HL-60 (cell line): ENCODE measurements at regions not wholly inside any gene's neighbourhood (a gene's known extent, or its start where the extent isn't known, plus 50 kb on each side); places are given as distances from the start of the nearest gene placed in this dataset.

Experiments
- GABPA ChIP-seq: IDR thresholded peaks from 2 replicates; pipeline ENCODE4 v1.6.1; 2012; ENCODE audit warnings: low read depth
- SPI1 ChIP-seq: IDR thresholded peaks from 2 replicates; pipeline ENCODE4 v1.6.1; 2012; ENCODE audit warnings: low read depth, mild to moderate bottlenecking, borderline replicate concordance
- TF ChIP-seq, protein P1 (sequence below): IDR thresholded peaks from one replicate; pipeline ENCODE4 v1.5.1; 2011; ENCODE audit warnings: low read length, control low read depth, inconsistent platforms; ENCODE audit not compliant: insufficient read depth
- TF ChIP-seq, protein P2 (sequence below): IDR thresholded peaks from 2 replicates; pipeline ENCODE4 v1.6.1; 2012; ENCODE audit warnings: low read depth; ENCODE audit not compliant: insufficient replicate concordance

DNA sequence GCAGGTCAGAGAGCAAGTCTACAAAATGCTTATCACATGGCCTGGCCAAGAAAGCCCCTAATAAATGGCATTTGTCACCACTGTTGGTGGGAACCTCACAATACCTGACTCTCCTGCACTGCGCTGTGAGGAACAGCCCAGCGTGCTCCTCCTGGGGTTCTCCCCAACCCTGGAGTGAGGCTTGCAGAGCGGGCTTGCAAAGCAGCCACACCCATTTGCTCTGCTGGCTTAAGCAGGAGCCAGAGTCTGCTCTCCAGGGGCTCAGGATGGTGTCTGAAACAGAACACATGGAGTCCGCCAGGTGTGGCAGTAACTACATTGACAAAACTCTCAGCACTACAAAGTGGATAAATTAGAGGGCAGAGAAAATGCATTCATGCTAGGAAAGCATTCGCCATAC, 331.0 kb upstream of the CCL2 start:
- TF ChIP-seq GABPA (no peak), SPI1 (no peak)
- TF ChIP-seq, protein P1, sequence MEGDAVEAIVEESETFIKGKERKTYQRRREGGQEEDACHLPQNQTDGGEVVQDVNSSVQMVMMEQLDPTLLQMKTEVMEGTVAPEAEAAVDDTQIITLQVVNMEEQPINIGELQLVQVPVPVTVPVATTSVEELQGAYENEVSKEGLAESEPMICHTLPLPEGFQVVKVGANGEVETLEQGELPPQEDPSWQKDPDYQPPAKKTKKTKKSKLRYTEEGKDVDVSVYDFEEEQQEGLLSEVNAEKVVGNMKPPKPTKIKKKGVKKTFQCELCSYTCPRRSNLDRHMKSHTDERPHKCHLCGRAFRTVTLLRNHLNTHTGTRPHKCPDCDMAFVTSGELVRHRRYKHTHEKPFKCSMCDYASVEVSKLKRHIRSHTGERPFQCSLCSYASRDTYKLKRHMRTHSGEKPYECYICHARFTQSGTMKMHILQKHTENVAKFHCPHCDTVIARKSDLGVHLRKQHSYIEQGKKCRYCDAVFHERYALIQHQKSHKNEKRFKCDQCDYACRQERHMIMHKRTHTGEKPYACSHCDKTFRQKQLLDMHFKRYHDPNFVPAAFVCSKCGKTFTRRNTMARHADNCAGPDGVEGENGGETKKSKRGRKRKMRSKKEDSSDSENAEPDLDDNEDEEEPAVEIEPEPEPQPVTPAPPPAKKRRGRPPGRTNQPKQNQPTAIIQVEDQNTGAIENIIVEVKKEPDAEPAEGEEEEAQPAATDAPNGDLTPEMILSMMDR, result no peak
- TF ChIP-seq, protein P2, sequence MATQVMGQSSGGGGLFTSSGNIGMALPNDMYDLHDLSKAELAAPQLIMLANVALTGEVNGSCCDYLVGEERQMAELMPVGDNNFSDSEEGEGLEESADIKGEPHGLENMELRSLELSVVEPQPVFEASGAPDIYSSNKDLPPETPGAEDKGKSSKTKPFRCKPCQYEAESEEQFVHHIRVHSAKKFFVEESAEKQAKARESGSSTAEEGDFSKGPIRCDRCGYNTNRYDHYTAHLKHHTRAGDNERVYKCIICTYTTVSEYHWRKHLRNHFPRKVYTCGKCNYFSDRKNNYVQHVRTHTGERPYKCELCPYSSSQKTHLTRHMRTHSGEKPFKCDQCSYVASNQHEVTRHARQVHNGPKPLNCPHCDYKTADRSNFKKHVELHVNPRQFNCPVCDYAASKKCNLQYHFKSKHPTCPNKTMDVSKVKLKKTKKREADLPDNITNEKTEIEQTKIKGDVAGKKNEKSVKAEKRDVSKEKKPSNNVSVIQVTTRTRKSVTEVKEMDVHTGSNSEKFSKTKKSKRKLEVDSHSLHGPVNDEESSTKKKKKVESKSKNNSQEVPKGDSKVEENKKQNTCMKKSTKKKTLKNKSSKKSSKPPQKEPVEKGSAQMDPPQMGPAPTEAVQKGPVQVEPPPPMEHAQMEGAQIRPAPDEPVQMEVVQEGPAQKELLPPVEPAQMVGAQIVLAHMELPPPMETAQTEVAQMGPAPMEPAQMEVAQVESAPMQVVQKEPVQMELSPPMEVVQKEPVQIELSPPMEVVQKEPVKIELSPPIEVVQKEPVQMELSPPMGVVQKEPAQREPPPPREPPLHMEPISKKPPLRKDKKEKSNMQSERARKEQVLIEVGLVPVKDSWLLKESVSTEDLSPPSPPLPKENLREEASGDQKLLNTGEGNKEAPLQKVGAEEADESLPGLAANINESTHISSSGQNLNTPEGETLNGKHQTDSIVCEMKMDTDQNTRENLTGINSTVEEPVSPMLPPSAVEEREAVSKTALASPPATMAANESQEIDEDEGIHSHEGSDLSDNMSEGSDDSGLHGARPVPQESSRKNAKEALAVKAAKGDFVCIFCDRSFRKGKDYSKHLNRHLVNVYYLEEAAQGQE, result no peak
